HG02798 (cell line): ENCODE measurements at regions not wholly inside any gene's neighbourhood (a gene's known extent, or its start where the extent isn't known, plus 50 kb on each side); places are given as distances from the start of the nearest gene placed in this dataset.

Experiments used
- ATAC-seq: cut with Tn5 transposase; IDR thresholded peaks from one replicate; pipeline ENCODE4 v1.9.1; 2021; ENCODE audit warnings: mild to moderate bottlenecking; ENCODE audit not compliant: unreplicated experiment, poor library complexity

DNA sequence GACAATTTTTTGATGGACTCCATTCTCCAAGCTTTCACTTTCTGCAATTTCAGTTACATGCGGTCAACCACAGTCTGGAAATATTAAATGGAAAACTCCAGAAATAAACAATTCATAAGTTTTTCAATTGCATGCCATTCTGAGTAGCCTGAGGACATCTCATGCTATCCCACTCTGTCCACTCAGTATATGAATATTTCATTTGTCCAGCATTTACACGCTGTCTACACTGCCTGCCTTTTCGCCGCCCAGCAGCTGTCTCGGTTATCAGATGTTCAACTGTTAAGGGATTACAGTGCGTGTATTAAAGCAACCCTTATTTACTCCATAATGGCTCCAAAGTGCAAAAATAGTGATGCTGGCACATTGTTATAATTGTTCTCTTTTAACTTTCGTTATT is 116.3 kb downstream of the ADSS2 start:
- no peak for ATAC-seq

DNA sequence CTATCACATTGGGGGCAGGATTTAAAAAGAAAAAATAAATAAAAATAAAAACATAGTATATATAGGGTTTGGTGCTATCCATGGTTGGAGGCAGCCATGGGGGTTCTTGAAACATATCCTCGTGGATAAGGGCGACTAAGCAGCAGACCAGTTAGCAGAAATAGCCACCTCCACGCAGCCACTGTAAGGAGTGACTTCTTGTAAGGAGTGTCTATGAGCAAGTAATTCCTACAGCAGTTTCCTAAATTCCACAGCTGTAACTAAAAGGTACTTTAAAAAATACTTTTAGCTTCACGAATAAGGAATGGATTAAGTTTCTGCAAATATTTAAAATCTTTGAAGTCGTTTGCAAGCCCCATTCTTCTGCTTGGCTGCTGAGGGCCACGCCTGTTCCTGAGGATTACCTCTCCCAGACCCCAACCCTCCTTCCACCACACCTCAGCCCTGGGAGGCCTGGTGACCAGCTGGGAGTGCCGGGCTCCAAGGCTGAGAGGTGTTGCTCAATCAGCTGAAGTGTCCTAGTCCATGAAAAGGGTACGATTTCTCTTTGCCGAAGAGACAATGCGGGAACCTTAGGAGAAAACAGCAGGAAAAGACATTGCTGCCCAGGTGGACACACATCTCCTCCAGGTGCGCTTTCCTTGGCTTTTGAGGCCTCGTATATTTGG is 115.3 kb downstream of the ADSS2 start:
- no peak for ATAC-seq

DNA sequence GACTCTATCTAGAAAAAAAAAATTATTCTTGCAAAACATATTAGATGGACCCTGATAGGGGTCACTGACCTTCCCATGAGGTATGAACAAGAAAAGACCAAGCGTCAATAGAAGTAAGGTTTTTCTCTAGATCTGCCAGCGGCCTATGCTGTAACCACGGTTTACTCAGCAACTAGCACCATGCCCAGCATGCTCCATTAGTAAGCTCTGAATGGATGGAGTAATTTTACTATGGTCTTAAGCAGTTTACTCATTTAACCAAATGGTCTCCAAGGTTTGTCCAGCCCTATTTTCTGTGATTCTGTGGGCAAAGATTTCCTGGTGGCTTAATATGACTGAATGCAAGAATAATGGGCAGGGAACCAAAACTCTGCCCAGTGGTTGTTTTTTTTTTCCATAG is 113.9 kb downstream of the ADSS2 start:
- no peak for ATAC-seq

DNA sequence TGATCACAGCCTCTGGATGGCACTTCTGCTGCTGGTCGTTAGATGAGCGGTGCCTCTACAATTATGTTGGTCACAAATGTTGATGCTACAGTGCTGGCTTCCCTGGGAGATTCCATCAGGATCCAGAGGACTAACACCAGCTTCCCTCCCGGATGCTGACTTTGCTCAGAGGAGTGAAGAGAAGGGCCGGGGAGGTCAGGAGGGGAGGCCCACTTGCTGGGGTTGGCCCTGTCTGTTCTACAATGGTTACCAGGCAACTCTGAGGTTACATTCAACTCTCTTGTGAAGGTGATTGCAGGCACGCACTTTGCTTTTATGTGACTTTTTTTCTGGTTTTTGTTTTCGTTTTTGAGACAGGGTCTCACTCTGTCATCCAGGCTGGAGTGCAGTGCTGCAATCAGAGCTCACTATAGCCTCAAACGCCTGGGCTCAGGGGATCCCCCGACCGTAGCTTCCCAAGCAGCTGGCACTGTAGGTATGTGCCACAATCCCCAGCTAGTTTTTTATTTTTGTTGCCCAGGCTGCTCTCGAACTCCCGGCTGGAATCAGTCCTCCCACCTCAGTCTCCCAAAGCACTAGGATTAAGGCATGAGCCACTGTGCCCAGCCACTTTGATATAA is 112.5 kb downstream of the ADSS2 start:
- ATAC-seq = no peak

DNA sequence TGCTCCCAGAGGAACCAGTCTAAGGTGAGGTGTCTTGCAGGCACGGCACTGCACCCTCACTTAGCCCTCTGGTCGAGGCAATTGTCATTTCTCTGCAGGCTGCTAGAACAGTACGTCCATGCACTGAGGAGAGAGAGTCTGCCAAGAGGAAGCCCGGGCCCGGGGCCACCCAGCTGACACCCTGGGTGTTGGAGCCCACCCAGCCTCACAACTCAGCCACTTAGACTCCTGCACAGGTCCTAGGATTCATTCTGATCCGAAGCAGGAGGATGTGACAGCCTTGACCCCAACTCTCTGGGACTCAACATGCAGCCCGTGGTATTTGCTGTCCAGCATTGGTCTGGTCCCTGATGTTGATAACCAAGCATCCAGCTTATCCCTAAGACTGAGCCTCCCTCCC is 111.9 kb downstream of the ADSS2 start:
- no peak for ATAC-seq

DNA sequence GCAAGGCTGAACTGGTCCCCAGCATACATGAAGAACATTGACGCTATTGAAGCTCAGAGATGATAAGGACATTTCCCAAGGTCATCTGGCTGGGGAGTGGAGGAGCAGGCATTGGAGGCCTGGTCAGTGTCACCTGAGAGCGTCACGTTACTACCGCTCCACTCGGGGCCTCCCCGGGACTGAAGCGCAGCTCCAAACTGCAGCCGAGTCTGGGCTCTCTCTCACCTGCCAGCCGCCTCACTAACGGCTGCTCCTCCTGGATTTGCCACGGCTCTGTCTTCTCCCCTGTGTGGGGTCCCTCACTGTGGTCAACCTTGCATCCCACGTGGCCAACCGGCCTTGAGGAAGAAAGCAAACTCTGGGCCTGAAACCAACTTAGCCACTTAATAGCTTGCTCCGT is 111.3 kb downstream of the ADSS2 start:
- no peak for ATAC-seq

DNA sequence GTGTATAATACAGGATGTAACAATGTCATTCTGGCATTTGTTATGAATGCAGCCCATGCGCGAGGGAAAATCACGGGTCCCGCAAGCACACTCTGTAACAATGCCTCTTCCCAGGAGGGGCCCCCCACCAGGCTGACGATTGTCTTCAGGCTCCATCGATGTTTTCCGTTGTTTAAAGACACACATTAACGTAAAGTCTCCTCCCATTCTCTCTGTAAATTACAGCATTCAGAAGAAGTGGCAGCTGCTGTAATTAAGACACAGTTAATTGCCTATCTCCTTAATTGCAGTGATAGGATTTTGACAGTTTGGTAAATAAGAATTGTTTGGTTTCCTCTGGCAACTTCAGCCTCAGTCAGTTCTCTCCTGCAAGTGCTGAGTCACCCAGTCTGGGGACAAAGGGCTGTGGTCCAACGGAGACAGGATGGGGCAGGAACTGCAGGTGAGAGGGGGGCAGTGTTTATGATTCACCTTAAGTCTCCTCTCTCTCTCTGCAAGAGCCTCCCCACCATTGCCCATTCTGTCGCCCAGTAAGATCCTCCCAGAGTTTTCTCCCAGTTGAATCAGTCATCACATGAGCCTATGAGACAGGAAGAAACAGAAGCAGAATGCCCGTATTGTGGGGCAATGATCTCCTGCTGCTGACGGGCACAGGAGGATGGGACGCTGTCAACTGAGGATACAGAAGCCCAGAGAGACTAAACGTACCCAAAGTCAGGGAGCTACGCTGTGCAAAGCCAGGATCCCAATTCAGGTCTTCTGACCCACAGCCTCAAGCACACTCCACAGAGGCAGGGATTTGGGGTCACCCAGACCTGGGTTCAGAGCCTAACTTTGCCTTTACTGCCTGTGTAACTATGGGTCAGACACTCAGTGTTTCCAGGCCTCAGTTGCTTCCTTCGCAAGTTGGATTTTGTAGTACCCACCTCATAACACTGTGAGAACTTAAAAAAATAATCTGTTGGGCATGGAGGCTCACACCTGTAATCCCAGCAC is 110.0 kb downstream of the ADSS2 start:
- no peak for ATAC-seq

DNA sequence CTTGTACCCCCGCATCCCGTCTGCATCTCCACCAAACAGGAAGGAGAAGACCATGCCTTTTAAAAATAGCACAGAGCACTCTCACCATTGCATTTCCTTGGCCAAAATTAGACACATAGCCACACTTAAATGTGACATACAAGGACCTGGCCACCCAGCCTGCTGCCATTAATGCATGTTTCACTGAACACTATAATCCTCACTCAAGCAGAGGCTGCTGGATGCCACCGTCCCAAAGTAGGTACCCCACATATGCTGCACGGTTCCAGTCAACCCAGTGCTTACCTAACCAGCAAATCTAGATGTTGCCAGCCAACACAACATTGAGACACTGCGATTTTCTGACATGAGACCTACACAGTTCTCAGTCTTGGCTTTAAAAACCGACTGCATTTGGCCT is 107.7 kb downstream of the ADSS2 start:
- ATAC-seq = no peak

DNA sequence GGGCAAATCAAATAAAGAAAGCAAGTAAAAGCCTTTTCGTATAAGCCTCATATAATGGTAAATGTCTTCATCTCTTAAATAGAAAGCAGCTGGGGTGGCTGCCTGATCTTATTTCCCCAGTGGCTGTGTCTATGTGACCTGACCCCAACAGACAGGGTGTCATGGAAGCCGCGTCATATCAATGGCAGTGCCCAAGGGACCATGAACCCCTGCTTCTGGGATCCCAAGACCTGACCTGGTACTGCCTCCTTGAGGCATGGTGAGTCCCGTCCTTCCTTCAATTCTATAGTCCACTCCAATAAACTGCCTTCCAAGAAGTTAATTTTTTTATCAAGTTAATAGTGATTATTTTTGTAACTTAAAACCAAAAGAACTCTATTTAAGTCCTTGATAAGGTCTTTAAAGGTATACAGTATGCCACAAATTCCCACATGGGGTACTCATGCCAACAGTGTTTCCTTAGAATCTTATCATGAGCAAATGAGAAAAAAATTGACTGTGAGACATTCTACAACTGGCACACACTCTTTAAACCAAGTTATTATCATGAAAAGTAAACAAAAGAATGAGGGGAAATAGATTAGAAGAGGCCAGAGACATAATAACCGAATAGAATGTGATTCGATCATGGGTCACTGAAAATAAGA is 104.6 kb downstream of the ADSS2 start:
- ATAC-seq = no peak

DNA sequence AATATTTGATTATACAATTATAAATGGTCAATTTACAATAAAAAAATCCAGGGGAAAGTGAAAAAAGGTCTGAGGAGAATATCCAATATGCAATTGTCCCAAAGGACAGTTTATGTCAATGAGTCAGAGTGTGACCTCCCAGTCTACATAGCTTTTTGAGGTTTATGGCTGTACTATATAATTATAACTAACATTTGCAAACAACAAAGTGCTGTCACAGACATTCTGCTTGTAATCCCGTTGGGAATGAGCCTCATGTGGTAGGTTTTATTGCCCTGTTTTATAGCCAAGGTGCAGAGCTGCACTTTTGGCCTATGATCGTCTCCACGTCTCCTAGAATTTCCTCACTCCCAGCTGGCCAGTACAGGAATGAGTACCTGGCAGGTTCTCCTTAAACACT is 103.8 kb downstream of the ADSS2 start:
- no peak for ATAC-seq

DNA sequence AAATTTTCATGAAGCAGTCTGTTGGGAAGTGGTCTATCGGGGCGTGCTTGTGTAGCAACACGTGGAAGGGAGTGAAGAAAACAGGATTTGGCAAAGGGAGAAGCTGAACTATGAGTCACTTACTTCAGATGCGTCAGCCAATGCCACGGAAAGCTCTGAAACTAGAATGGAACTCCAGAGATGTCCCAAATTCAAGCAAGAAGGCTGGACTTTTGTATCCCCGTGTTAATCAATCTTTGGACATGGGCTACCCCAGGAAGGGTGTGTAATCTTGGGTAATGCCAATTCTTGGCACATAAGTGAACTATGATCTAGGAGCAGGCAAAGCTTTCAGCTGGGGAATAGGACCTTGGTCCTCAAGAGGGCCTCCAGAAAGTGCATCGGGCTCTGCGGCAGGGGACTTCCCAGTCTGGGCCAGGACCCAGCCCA is 102.6 kb downstream of the ADSS2 start:
- ATAC-seq = no peak

DNA sequence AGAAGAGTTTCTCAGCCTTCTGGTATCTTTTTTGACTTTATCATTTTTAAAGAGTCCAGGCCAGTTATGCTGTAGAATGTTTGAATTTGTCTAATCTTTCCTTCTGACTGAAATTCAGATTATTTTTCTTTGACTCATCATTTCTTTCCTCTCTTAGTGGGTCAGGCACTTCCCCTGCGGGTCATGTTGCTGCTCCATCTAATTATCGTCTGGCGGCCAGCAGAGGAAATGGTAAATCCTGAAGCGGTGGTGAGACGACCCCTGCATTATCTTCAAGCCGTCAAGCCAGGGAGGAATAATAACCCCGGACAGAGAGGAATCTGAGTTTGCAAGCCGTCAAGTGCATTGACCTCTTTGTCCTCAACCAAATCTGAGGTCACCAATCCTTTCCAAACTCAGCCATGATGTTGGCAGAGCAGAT is 102.1 kb downstream of the ADSS2 start:
- ATAC-seq = peak; percentile 6

DNA sequence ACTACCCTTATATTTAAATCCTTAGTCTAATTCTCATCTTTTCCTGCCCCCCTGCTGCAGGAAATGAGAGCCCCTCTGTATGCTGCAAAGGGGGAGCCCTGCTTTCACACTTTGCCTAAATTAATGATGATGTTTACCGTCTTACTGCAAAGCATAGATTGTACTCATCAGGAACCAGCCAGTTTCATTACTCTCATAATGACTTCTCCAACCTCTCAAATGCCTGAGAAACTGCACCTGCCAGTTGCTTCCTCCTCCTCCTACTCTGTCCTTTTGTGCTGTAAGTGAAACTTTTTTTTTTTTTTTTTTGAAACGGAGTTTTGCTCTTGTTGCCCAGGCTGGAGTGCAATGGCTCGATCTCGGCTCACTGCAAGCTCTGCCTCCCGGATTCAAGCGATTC is 101.7 kb downstream of the ADSS2 start:
- peak; percentile 88 for ATAC-seq

DNA sequence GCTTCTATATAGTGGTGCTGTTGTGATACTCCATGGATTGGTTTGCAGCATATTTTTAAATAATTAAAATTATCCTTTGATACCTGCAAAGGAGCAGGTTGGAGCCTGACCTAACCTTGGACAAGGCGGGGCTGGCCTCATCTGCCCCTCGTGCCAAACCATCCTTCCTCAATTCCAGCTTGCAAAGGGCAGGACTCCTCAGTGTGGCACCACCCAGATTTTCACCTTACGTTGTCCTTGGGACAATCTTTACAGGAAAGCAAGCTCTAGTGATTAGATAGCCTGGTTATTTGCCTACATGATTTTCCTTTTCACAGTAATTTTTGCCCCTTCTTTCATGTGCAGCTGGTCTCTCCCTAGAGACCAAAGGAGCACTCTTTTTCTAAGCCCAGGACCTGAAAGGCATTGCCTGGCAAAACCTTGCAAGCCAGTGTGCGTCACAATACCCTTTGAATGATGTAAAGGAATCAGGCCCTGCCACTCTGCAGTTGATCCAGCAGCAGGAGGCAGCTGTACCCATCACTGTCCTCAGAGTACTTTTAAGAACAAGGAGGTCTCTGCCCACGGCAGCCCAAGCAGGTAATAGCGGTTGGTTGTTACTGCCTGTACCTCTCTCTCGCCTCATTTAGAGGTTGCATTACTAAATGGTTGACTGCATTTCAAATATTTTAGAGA is 99.4 kb downstream of the ADSS2 start:
- no peak for ATAC-seq

DNA sequence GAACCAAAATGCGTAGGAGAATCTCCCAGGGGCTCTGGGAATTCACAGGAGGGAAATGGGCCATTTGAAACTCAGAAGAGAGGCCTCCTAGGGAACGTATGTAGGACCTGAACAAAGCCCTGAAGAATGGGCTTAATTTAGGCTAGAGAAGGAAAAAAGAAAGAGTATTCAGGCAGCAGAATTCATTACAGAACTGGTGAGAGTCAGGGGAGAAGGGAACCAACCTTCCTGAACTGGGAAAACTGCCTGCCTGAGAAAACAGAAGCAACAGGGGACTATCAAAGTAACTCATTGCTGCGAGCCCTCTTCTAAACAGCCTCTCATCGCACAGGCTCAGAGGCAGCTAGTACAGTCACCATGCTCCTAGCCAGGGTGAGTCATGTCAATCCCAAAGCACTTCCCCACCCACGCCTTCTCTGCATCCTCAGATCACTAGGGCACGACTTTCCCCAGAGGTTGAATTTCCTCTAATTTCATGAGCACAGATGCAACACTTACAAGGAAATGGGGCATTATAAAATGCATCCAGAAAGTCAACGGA is 98.1 kb downstream of the ADSS2 start:
- ATAC-seq = peak; percentile 38

DNA sequence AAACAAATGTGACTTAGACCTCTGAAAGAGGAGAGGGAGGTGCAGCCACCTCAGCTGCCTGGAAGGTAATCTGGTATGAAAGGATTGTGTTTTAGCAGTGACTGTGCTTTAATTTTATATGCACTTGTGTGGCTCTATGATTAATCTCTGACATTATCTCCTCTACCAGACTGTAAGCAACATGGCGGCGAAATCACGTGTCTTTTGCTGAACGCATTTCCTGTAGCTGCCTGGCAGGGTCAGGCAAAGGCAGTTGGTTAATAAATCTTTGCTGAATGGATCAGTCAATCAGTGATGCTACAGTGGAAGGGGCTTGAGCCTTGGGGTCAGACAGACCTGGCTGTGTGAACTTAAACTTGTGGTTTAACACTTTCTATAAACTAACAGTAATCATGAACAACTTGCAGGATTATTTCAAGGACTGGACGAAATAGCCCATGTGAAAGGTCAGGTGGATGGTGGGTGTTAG is 96.9 kb downstream of the ADSS2 start:
- no peak for ATAC-seq

DNA sequence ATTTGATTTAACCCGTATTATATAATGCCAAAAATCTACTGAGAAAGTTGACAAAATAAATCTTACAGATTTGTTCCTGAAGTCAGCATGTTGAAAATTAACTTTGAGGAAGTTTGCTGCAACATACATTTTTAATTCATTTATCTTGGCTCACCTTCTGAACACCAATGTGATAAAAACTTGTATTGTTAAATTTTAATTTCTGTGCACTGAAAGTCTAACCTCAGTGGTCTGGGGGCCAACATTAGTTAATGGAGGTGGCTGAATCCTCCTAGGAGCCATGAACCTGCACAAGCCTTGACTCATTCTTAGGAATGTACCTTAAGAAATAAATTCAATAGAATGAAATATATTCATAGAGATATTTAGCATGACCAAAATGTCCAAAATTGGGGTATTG is 95.3 kb downstream of the ADSS2 start:
- ATAC-seq = no peak
